Testis (tissue), 2 donors: ENCODE measurements at regions not wholly inside any gene's neighbourhood (a gene's known extent, or its start where the extent isn't known, plus 50 kb on each side); places are given as distances from the start of the nearest gene placed in this dataset.
A peak's percentile ranks its signal among the peaks of the same experiment; 100 is the strongest.
"Not testable (repeated sequence)": the region's sequence is repeated elsewhere in the genome, so short reads cannot be mapped to it uniquely, and the experiment has no call there.

Experiments
- DNase-seq: peaks from one replicate; pipeline ENCODE4 v3.0.0-alpha.2; 2019
- H3K27ac ChIP-seq, 2 donors: fragments of 200-600 bp; sonication (generic); one replicate each; pipeline ENCODE4 v1.5.1; 2019
- H3K27me3 ChIP-seq: fragments of 200-600 bp; sonication (generic); one replicate; pipeline ENCODE4 v1.5.1; 2019
- H3K36me3 ChIP-seq: fragments of 200-600 bp; sonication (generic); one replicate; pipeline ENCODE4 v1.5.1; 2017; ENCODE audit warnings: low read depth; ENCODE audit errors: missing control alignments
- H3K4me1 ChIP-seq: fragments of 200-600 bp; sonication (generic); one replicate; pipeline ENCODE4 v1.5.1; 2019
- H3K4me3 ChIP-seq, 2 donors: fragments of 200-600 bp; sonication (generic); one replicate each; pipeline ENCODE4 v1.5.1; 2017 to 2019
- H3K9me3 ChIP-seq: fragments of 200-600 bp; sonication (generic); one replicate; pipeline ENCODE4 v1.5.1; 2017
- CTCF ChIP-seq, 3 experiments: fragments of 450-650 bp in 2 of 3; fragments of 200-600 bp in 1 of 3; sonication (generic) in 1 of 3; IDR thresholded peaks; one replicate each; pipeline ENCODE4 v1.5.1; 2016 to 2019; ENCODE audit warnings: antibody characterized with exemption in 3 of 3, mild to moderate bottlenecking in 2 of 3, moderate library complexity in 1 of 3
- POLR2A ChIP-seq: fragments of 450-650 bp; IDR thresholded peaks from one replicate; pipeline ENCODE4 v1.6.1; 2017; ENCODE audit warnings: antibody characterized with exemption, mild to moderate bottlenecking, moderate library complexity
- WGBS, 2 donors: methylation state at CpG; one replicate each; pipeline ENCODE4 v1.1.5; 2018; 5-methylcytosine and 5-hydroxymethylcytosine counted together
- intact Hi-C: fragments of 100-400 bp; cut with DNase I; formaldehyde crosslinking; loops from one replicate; pipeline ENCODE4 v1.15.1; 2023; ENCODE audit warnings: low total_unique reads

DNA sequence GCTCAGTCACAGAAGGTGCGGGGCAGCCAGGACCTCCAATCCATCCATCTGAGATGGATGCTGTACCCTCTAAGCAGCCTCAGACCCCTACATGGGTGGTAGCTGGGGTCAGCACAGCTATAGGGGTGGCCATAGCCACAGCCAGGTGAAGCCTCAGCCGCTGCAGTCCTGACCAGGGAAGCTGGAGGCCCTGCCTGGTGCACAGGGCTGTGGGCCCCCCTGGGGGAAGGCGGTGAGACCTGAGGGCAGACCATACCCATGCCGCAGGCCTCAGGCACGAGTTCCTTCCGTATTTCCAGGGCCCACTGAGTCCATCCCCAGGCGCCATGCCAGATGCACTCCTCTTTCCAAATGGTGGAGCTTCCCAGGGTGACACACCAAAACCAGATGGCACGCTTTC lies 96.6 kb upstream of the KDM7A start:
- Histone ChIP-seq H3K4me3 (no peak overlapping the region), H3K9me3 (no peaks in the 10 kb centered on the region), H3K27ac (no peak overlapping the region), H3K36me3 (no peaks in the 10 kb centered on the region), H3K4me1 (no peaks in the 10 kb centered on the region), H3K27me3 (no peaks in the 10 kb centered on the region)
- no peak for TF ChIP-seq POLR2A
- TF ChIP-seq CTCF (IDR thresholded peaks at IDR 0.05): no peak
- WGBS, 2 donors: 87 to 98% methylated on average over 6 to 8 of the region's 8 CpGs
- intact Hi-C loops: no loop called here
- DNase-seq: no peak

GRCh38 chr7:140271643-140271968 lies 94.8 kb upstream of the KDM7A start:
- H3K4me3 ChIP-seq: peak overlapping the region; percentile 24 to 49
- H3K27ac ChIP-seq, DNase-seq, H3K4me1 ChIP-seq, H3K36me3 ChIP-seq, H3K27me3 ChIP-seq, intact Hi-C loops, H3K9me3 ChIP-seq: not testable (repeated sequence)
- WGBS, 2 donors: 62 to 68% methylated on average over 10 to 15 of the region's 16 CpGs

DNA sequence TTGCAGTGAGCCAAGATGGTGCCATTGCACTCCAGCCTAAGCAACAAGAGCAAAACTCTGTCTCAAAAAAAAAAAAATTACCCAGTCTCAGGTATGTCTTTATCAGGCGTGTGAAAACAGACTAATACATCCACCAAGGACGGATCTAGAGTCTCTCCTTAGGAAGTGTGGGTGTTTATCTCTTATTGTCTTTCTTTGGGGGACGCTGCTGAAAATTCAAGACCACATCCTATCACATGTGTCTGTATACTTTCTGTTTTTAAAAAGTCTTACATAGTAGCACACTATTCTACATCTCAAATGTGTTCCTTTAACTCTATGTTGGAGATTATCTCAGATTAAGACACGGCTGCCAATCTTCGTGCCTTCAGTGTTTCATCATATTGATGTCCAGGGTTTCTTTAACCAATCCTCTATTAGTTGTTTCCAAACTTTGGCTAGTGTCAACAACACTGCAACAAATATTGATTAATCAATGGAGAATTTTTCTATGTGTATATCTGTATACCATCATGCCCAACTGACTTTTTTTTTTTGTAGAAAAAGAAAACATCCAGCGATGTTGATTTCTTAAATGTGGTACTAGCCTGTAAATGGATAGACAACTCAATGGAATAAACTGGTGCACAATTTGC lies 92.3 kb upstream of the KDM7A start:
- no peaks in the 10 kb centered on the region for H3K36me3 ChIP-seq
- H3K4me1 ChIP-seq: no peaks in the 10 kb centered on the region
- intact Hi-C loops: no loop called here
- 82 to 85% methylated on average over 6 of the region's 6 CpGs for WGBS, 2 donors
- H3K27me3 ChIP-seq: no peaks in the 10 kb centered on the region
- no peak for TF ChIP-seq POLR2A
- H3K4me3 ChIP-seq: no peak overlapping the region
- no peak overlapping the region for H3K27ac ChIP-seq
- H3K9me3 ChIP-seq: no peaks in the 10 kb centered on the region
- DNase-seq: no peak

DNA sequence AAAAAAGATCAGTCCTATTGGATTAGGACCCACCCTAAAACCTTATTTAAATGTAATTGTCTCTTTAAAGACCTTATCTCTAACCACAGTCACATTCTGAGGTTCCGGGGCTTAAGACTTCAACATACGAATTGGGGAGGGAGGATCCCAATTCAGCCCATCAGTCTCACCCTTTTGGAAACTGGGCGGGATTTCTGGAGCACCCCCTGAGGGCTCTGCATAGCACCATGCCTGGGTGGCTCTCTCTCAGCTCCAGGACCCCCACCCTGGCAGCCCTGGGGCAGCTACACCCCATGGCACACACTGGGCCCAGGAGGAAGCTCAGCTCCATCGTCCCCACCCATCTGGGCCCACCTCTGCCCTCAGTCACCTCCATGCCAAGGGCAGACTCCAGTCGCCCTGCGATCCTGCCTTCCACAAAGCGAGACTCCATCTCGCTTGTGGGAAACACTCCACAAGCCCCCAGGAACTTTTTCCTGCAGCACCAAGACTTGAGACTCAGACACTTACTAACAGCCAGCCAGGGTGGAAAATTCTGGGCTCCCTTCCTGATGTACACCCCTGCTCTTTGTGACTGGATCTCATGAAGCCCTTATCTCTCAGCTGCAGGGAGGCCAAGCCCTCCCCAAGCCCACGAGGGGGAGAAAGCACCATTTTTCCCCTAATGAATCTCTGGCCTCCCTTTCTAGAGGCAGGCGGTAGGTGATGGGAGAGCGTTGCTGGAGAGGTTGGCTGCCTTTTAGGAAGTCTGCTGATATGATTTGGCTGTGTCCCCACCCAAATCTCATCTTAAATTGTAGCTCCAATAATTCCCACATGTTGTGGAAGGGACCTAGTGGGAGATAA lies 90.8 kb upstream of the KDM7A start:
- no peak for DNase-seq
- no peaks in the 10 kb centered on the region for H3K27me3 ChIP-seq
- TF ChIP-seq CTCF (IDR thresholded peaks at IDR 0.05): no peak
- TF ChIP-seq POLR2A: no peak
- H3K9me3 ChIP-seq: no peaks in the 10 kb centered on the region
- WGBS, 2 donors: 79 to 87% methylated on average over 6 to 11 of the region's 11 CpGs
- H3K4me3 ChIP-seq: no peak overlapping the region
- intact Hi-C loops: no loop called here
- no peaks in the 10 kb centered on the region for H3K4me1 ChIP-seq
- no peaks in the 10 kb centered on the region for H3K36me3 ChIP-seq
- H3K27ac ChIP-seq: no peak overlapping the region

DNA sequence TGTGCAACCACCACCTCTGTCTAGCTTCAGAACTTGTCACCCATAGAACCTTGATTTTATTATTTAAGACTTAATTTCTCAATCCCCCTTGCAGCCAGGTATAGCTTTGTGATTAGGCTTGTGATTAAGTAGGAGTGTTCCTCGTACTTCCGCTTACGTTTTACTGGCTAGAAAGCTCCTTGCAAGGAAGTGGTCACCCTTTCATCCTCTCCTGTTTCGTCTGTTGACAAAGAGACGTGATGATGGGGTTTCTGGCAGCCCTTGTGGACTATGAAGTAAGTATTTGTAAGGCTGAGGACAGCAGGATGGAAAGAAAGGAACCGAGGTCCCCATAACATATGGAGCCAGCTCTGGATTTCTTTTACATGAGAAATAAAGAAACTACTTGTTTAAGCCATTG lies 86.5 kb upstream of the KDM7A start:
- WGBS, 2 donors: 85 to 89% methylated on average over 6 of the region's 6 CpGs
- TF ChIP-seq POLR2A: no peak
- TF ChIP-seq CTCF (IDR thresholded peaks at IDR 0.05): no peak
- DNase-seq: no peak
- Histone ChIP-seq H3K27me3 (no peaks in the 10 kb centered on the region), H3K27ac (no peak overlapping the region), H3K36me3 (no peaks in the 10 kb centered on the region), H3K9me3 (no peaks in the 10 kb centered on the region), H3K4me1 (no peaks in the 10 kb centered on the region), H3K4me3 (no peak overlapping the region)
- intact Hi-C loops: no loop called here
